ENCODE measurements at regions not wholly inside any gene's neighbourhood (a gene's known extent, or its start where the extent isn't known, plus 50 kb on each side); places are given as distances from the start of the nearest gene placed in this dataset.

GRCh38 chr2:221322741-221323140 lies 249.4 kb downstream of the EPHA4 start:
- CTCF ChIA-PET = no interaction called here

GRCh38 chr2:221323513-221323912 lies 248.6 kb downstream of the EPHA4 start:
- Mint-ChIP-seq H3K36me3 (ENCODE audit: low read depth) (no peaks in the 10 kb centered on the region), H3K4me1 (no peaks in the 10 kb centered on the region), H3K9me3 (peaks cover 4% of the 10 kb centered on the region), H3K27ac (no peak overlapping the region), H3K27me3 (peaks cover 19% of the 10 kb centered on the region), H3K4me3 (no peak overlapping the region)
- ATAC-seq (ENCODE audit: low read depth) (no peak), DNase-seq (no peak)
- ChIA-PET POLR2A (no interaction called here), CTCF (no interaction called here)
- no peak for TF ChIP-seq CTCF (IDR thresholded peaks at IDR 0.05)
- intact Hi-C loops (cut with micrococcal nuclease) = no loop called here

More at GRCh38 chr2:221322741-221323140, 249.4 kb downstream of the EPHA4 start:
- TF ChIP-seq CTCF (IDR thresholded peaks at IDR 0.05) = no peak
- H3K27ac Mint-ChIP-seq = no peak overlapping the region
- no peak overlapping the region for H3K4me3 Mint-ChIP-seq
- intact Hi-C loops (cut with micrococcal nuclease) = no loop called here
- H3K27me3 Mint-ChIP-seq = peaks cover 19% of the 10 kb centered on the region
- peaks cover 2% of the 10 kb centered on the region for H3K9me3 Mint-ChIP-seq
- no peak for ATAC-seq (ENCODE audit: low read depth)
- no peaks in the 10 kb centered on the region for H3K4me1 Mint-ChIP-seq
- POLR2A ChIA-PET = no interaction called here
- H3K36me3 Mint-ChIP-seq (ENCODE audit: low read depth) = no peaks in the 10 kb centered on the region
- no peak for DNase-seq

GRCh38 chr2:221330436-221330835 lies 241.7 kb downstream of the EPHA4 start:
- no peak for TF ChIP-seq CTCF (IDR thresholded peaks at IDR 0.05)
- peaks cover 7% of the 10 kb centered on the region for H3K27me3 Mint-ChIP-seq
- POLR2A ChIA-PET = no interaction called here
- CTCF ChIA-PET = no interaction called here
- no peak overlapping the region for H3K4me3 Mint-ChIP-seq
- no peak for ATAC-seq (ENCODE audit: low read depth)
- H3K4me1 Mint-ChIP-seq = no peaks in the 10 kb centered on the region
- H3K9me3 Mint-ChIP-seq = peaks cover 19% of the 10 kb centered on the region
- H3K36me3 Mint-ChIP-seq (ENCODE audit: low read depth) = no peaks in the 10 kb centered on the region
- no peak overlapping the region for H3K27ac Mint-ChIP-seq
- intact Hi-C loops (cut with micrococcal nuclease) = no loop called here
- no peak for DNase-seq

- Mint-ChIP-seq H3K4me3 (no peak overlapping the region), H3K4me1 (no peaks in the 10 kb centered on the region), H3K36me3 (ENCODE audit: low read depth) (no peaks in the 10 kb centered on the region), H3K27ac (no peak overlapping the region), H3K9me3 (peaks cover 15% of the 10 kb centered on the region), H3K27me3 (peaks cover 11% of the 10 kb centered on the region)
- POLR2A ChIA-PET = no interaction called here
- intact Hi-C loops (cut with micrococcal nuclease) = no loop called here
- DNase-seq = no peak
- no peak for ATAC-seq (ENCODE audit: low read depth)
- CTCF ChIA-PET = no interaction called here
- TF ChIP-seq CTCF (IDR thresholded peaks at IDR 0.05) = no peak
Measured at GRCh38 chr2:221334481-221335218, 237.5 kb downstream of the EPHA4 start.

- intact Hi-C loops (cut with micrococcal nuclease) = no loop called here
- no peak for TF ChIP-seq CTCF (IDR thresholded peaks at IDR 0.05)
- ChIA-PET CTCF (no interaction called here), POLR2A (no interaction called here)
- H3K4me1 Mint-ChIP-seq = no peaks in the 10 kb centered on the region
- no peak overlapping the region for H3K4me3 Mint-ChIP-seq
- H3K27ac Mint-ChIP-seq = no peak overlapping the region
- peaks cover 15% of the 10 kb centered on the region for H3K9me3 Mint-ChIP-seq
- H3K36me3 Mint-ChIP-seq (ENCODE audit: low read depth) = no peaks in the 10 kb centered on the region
- H3K27me3 Mint-ChIP-seq = peaks cover 11% of the 10 kb centered on the region
- ATAC-seq (ENCODE audit: low read depth) (no peak), DNase-seq (no peak)
Measured at GRCh38 chr2:221335219-221335752, 236.8 kb downstream of the EPHA4 start.
